ENCODE measurements at regions not wholly inside any gene's neighbourhood (a gene's known extent, or its start where the extent isn't known, plus 50 kb on each side); places are given as distances from the start of the nearest gene placed in this dataset.
A peak's percentile ranks its signal among the peaks of the same experiment; 100 is the strongest.

- peak overlapping the region; percentile 90 for H3K27ac ChIP-seq (ENCODE audit: low read depth)
- Mint-ChIP-seq H3K4me3 (peak overlapping the region; percentile 12; the same call in 1 of the 3 replicates), H3K36me3 (ENCODE audit: low read depth) (peaks cover 35% of the 10 kb centered on the region), H3K9me3 (peaks cover 23% of the 10 kb centered on the region), H3K27ac (peak overlapping the region; percentile 95), H3K4me1 (peaks cover 49% of the 10 kb centered on the region), H3K27me3 (ENCODE audit: insufficient read depth, low read depth, poor library complexity) (peaks cover 6% of the 10 kb centered on the region)
- H3K36me3 ChIP-seq (ENCODE audit: insufficient read depth), result no peaks in the 10 kb centered on the region
- H3K4me1 ChIP-seq (ENCODE audit: insufficient read depth), result peaks cover 33% of the 10 kb centered on the region
- H4K20me1 ChIP-seq (replicated peaks; ENCODE audit: insufficient read depth), result no peaks in the 10 kb centered on the region
- H3K79me2 ChIP-seq (replicated peaks; ENCODE audit: insufficient read depth), result no peaks in the 10 kb centered on the region
- DNase-seq (ENCODE audit: low spot score) (peak; percentile 38), ATAC-seq (no peak)
- TF ChIP-seq CREB1 (CRISPR knock-in tag; IDR thresholded peaks at IDR 0.05; ENCODE audit: low read depth) (0 out of 2 replicates have a peak, but pooled peaks have one; percentile 11), NANOG (IDR thresholded peaks at IDR 0.05; ENCODE audit: borderline replicate concordance) (peak; percentile 94), REST (IDR thresholded peaks at IDR 0.05; ENCODE audit: unreplicated experiment) (no peak)
- H2AFZ ChIP-seq, result no peak overlapping the region
- H3K4me3 ChIP-seq, result no peak overlapping the region
- H3K4me2 ChIP-seq, result peak overlapping the region; percentile 16
- H3F3A ChIP-seq (replicated peaks; ENCODE audit: low read depth), result no peaks in the 10 kb centered on the region
- H3K9me2 ChIP-seq (ENCODE audit: insufficient read depth), result no peaks in the 10 kb centered on the region
- H3K27me3 ChIP-seq (ENCODE audit: insufficient read depth), result no peaks in the 10 kb centered on the region
Observed at GRCh38 chr5:12322042-12322441, 417.8 kb upstream of the CTNND2 start.

GRCh38 chr5:12320331-12320730 is 416.1 kb upstream of the CTNND2 start:
- Histone ChIP-seq H4K20me1 (replicated peaks; ENCODE audit: insufficient read depth) (no peaks in the 10 kb centered on the region), H3K4me3 (no peak overlapping the region), H2AFZ (no peak overlapping the region), H3K27ac (ENCODE audit: low read depth) (no peak overlapping the region), H3K36me3 (ENCODE audit: insufficient read depth) (no peaks in the 10 kb centered on the region), H3F3A (replicated peaks; ENCODE audit: low read depth) (no peaks in the 10 kb centered on the region), H3K9me2 (ENCODE audit: insufficient read depth) (no peaks in the 10 kb centered on the region), H3K27me3 (ENCODE audit: insufficient read depth) (no peaks in the 10 kb centered on the region), H3K4me1 (ENCODE audit: insufficient read depth) (peaks cover 33% of the 10 kb centered on the region), H3K79me2 (replicated peaks; ENCODE audit: insufficient read depth) (no peaks in the 10 kb centered on the region), H3K4me2 (no peak overlapping the region)
- TF ChIP-seq EZH2phosphoT487 (IDR thresholded peaks at IDR 0.05; ENCODE audit: unreplicated experiment), result no peak
- TF ChIP-seq NANOG (IDR thresholded peaks at IDR 0.05; ENCODE audit: borderline replicate concordance), result no peak
- no peak for TF ChIP-seq ETS1 (IDR thresholded peaks at IDR 0.05)
- no peak for TF ChIP-seq CTCF (conservative IDR thresholded peaks at IDR 0.05; ENCODE audit: low read depth in 2 of 2)
- TF ChIP-seq ZNF331 (CRISPR knock-in tag; IDR thresholded peaks at IDR 0.05; ENCODE audit: low read depth), result no peak
- no peak for TF ChIP-seq EZH2 (IDR thresholded peaks at IDR 0.05; ENCODE audit: low read depth, unreplicated experiment)
- no peak for TF ChIP-seq POLR2AphosphoS5 (IDR thresholded peaks at IDR 0.05; ENCODE audit: low read depth)
- TF ChIP-seq CREB1 (CRISPR knock-in tag; IDR thresholded peaks at IDR 0.05; ENCODE audit: low read depth), result no peak
- no peak for TF ChIP-seq STAT1 (IDR thresholded peaks at IDR 0.05; ENCODE audit: unreplicated experiment)
- peaks cover 21% of the 10 kb centered on the region for H3K36me3 Mint-ChIP-seq (ENCODE audit: low read depth)
- H3K4me1 Mint-ChIP-seq, result peaks cover 39% of the 10 kb centered on the region
- no peak overlapping the region for H3K27ac Mint-ChIP-seq
- DNase-seq (ENCODE audit: low spot score) (no peak), ATAC-seq (no peak)
- H3K4me3 Mint-ChIP-seq, result no peak overlapping the region
- peaks cover 9% of the 10 kb centered on the region for H3K27me3 Mint-ChIP-seq (ENCODE audit: insufficient read depth, low read depth, poor library complexity)
- peaks cover 15% of the 10 kb centered on the region for H3K9me3 Mint-ChIP-seq

Measured in GM23338 (cell line).